ENCODE measurements at regions not wholly inside any gene's neighbourhood (a gene's known extent, or its start where the extent isn't known, plus 50 kb on each side); places are given as distances from the start of the nearest gene placed in this dataset.
"Not testable (repeated sequence)": the region's sequence is repeated elsewhere in the genome, so short reads cannot be mapped to it uniquely, and the experiment has no call there.

DNA sequence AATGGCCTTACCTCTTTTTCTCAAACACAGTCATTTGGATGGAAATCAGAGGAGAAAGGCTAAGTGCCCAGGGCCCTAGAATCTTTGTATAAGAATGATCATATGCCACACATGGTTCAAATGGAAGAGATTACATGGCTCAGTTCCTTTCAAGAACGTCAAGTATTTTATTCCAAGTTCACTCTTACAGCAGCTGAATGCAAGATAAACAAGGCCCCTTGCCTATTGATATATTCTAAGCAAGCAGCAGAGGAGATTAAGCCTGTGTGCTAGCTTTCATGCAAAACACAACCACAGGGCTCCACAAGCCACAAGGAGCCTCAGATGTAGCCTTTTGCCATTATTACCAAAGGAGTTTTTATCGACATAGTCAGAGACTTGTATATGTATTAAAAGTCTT, 55.3 kb upstream of the SLCO6A1 start:
- no peak for DNase-seq

DNA sequence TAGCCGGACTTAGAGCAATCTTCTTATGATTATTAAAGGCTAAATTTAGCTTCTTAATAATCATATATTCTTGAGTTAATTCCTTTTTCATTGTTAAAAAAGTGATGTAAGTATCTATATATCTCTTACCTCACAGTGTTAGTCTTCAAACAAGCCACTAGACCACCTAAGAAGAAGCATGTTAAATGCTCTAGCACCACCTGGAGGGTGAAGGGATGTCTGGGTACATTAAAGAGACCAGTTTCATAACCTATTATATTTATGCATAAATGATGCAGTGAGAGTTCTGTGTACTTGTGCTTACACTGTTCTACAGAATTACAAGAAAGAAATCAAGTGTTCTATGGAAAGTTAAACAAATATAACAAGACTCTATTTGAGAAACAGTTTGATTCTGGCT, 55.9 kb upstream of the SLCO6A1 start:
- no peak for DNase-seq

DNA sequence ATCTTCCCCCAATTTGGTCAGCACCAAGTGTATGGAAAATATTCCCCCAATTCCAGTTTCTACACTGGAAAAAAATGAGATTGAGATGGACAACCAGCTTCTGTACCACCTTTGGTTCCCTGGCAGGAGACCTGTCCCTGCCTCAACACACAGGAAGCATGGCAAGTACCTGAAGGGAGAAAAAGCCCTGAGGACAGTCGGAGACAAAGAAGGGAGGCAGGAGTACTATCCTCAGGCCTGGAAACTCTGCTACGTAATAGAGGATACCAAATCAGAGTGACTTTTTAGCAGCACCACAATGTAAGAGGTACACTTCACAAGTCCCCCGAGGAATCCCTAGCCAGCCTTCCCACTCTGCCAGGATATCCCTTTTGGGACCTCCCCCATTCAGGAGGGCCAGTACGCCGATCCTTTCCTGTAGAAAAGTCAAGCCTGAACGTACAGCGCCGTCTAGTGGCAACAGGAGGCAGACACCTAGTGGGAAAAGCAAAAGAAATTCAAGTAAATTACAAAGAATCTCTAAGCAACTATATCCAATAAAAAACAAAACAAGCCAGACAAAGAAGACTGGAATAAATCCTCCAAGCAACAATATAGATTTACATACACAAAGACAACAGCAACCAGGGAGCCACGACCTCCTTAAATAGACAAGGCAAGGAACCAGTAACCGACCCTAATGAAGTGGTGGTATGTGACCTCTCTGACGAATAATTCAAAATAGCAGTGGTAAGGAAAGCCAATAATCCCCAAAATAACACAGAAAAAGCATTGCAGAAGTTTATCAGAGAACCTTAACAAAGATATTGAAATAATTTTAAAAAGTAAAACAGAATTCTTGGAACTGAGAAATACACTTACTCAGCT, 63.3 kb upstream of the SLCO6A1 start:
- peak in 1 of 5 experiments; percentile 10 for DNase-seq

DNA sequence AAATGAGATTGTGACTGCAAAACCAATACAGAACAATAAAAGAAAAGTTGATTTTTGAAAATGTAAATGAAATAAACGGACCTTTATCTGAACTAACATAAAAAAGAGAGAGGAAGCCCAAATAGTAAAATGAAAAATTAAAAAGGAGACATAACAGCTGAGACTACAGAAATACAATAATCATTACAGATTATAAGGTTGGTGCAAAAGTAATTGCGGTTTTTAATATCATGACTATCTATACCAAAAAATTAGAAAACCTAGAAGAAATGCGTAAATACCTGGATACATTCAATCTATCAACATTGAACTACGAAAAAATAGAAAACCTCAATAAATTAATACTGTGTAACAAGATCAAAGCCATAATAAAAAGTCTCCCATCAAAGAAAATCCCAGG, 71.9 kb upstream of the SLCO6A1 start:
- DNase-seq: no peak

DNA sequence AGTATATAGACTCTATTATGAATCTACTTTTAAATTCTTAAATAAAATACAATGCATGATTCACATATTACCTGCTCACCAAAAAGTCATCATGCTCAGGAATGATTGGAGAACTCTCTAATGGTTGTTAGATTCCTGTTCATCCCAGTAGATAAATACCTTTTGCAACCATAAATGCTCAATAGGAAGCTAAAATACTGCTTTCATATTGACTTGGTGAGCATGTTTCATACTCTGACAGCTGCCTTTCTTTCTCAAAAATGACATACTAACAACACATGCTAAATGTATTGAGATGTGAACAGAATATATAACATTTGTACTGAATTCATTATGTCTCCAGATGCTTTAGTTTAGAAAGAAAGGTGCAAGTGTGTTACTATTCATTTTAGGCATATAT, 79.6 kb upstream of the SLCO6A1 start:
- DNase-seq: no peak

DNA sequence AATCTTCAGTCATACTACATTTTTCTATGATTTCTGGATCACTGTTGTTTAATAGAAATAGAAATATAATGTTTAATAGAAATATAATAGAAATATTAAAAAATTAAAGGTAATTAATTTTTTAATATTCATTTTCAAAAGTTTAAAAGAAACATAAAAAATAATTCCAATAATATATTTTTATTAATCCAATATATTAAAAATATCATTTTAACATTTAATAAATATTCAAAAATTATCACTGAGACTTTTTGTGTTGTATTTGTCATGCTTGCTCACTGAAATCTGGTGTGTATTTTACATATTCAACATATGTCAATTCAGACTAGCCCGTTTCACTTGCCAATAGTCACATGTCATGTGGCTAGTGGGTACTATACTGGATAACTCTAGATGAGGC, 80.6 kb upstream of the SLCO6A1 start:
- no peak for DNase-seq

DNA sequence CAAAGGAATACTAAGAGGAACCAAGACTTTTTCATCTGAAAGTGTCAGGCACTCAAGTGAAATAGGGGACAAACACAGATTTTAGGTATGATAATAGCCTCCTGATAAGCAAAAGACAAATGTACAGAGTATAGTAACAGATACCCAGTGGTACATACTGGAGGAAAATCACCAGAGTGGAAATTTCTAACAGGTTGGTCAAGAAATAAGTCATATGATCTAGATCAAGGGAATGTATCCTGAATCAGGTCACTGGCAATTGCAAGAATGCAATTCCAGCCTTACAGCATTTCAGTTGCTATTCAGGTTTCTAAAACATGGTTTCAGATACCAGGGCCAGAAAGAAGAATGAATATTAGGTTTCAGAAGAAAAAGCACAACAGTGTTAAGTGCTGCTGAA, 82.2 kb upstream of the SLCO6A1 start:
- no peak for DNase-seq

DNA sequence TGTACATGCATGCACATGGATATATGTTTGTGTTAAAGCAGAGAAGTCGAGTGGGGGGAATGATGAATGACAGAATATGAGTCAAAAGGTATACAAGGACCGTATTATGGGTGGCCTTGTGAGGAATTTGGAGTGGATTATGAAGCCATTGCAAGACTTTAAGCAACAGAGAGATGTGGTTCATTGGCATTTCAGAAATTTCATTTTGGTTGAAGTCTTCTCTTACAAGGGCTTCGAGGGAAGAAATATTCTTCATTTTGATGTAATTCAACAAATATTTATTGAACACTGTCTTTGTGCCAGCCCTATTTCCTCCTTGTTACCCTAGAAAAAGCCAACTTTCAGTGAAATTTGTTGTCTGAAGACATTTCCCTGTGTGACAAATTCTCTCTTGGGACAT, 83.9 kb upstream of the SLCO6A1 start:
- no peak for DNase-seq

DNA sequence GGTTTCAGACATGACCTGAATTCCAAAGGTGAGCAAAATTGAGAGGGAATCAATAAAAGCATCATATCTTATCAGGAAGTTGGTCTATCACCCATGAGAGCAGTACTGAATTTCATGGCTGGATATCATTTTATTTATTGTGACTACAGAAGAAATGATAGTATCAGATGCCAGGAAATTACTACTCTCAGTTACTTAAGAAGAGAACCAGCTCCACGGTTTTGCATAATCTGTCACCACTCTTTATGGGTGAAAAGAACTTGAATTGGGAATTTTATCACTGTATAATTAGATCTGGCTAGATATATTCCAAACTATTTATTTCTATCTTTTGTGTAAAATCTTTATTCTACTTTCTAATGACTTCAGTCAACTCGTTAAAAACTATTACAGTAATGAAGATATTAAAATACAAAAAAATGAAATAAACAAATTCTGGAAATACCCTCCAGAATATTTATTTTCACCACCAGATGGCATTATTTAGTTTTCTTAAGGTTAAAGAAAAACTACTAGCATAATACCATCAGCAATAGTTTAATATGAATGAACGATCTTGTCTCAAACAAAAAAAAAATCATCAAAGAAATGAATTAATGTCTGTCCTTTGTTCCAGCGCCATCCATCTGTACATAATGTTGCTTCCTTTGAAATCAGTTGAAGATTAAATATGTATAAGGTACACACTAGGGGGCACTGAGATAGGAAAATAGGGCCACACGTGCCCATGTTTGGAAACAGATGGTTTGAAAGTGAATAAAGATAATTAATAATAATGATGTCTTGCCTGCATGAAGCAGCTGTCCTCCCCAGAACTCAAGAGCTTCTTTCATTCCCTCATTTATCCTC, 84.7 kb upstream of the SLCO6A1 start:
- DNase-seq: no peak

DNA sequence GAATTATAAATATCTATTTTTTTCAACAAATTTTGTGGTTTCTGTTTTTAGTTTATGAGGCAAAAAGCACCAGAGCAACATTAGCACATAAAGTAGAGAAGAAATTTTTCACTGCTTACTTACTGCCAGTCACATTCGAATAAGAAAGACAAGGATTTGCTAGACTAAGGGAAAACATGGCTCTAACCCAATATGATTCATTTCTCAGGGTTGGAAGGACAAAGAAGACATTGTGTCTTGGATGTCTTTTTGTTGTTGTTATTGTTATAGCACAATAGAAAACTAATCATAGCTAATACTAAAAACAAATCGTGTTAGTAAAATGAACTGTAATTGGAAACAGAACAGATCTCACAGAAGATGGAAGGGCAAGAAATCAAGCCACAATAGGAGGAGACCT, 90.9 kb upstream of the SLCO6A1 start:
- no peak for DNase-seq

DNA sequence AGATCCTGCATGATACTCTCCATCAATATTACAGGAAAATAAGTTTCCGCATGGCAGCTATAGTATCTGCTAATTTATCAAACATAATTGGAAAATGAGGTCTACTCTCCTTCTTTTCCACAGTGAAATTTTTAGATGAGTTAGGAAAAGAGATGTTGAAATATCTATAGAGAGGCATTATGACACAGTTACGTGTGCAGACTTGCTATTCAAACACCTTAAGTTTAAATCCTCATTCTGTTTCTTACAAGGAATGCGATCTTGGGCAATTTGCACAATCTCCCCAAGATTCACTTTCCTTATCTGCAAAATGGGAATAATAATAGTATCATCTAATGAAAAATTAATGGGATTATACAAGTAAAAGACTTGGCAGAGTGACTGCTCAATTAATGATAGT, 91.7 kb upstream of the SLCO6A1 start:
- no peak for DNase-seq

DNA sequence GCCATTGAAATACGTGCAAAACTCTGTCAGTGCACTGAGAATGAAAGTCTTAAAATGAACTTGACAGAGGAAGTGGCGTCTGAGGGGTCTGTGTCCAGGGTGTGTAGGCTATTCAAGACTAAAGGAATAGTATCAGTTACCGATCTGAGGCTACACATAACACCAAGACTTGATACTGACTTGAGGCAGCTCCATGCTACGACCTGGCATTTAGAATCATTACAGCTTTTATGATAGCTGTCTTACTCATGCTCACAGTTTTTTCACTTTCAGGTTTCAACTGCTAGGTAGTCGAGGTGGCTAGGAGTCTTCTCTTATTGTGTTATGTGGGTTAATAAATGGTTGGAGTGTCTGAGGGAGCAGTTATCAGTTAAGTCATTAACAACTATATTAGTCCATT, 92.8 kb upstream of the SLCO6A1 start:
- peak in 1 of 5 experiments; percentile 29 for DNase-seq

DNA sequence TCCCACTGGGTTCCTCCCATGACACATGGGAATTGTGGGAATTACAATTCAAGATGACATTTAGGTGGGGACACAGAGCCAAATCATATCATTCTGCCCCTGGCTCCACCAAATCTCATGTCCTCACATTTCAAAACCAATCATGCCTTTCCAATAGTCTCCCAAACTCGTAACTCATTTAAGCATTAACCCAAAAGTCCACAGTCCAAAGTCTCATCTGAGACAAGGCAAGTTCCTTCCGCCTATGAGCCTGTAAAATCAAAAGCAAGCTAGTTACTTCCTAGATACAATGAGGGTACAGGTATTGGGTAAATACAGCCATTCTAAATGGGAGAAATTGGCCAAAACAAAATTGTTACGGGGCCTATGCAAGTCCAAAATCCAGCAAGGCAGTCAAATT, 93.8 kb upstream of the SLCO6A1 start:
- not testable (repeated sequence) for DNase-seq

DNA sequence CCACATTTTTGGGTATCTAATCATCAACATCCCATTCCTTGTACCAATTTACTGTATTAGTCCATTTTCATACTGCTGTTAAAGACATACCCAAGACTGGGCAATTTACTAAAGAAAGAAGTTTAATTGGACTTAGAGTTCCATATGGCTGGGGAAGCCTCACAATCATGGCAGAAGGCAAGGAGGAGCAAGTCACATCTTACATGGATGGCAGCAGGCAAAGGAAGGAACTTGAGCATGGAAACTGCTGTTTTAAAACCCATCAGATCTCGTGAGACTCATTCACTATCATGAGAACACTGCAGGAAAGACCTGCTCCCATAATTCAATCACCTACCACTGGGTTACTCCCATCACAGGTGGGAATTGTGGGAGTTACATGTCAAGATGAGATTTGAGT, 95.4 kb upstream of the SLCO6A1 start:
- no peak for DNase-seq

DNA sequence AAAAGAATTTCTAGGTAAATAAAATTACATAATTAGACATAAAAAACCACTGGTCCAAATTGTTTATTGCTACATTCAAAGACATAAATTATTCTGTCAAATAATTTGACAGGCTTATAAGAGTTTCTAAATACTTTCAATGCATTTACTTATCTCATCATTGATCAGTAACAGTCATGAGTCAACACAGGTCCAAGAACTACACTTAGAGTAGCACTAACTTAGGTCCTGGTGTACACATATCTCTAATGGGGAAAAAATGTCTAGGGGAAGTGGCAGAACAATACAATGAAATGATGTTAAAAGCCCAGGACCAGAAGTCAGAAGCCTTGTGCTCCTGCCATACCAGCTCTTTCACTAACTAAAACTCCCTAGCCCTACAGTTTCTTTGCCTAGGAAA, 96.5 kb upstream of the SLCO6A1 start:
- peak in 1 of 5 experiments; percentile 3 for DNase-seq

DNA sequence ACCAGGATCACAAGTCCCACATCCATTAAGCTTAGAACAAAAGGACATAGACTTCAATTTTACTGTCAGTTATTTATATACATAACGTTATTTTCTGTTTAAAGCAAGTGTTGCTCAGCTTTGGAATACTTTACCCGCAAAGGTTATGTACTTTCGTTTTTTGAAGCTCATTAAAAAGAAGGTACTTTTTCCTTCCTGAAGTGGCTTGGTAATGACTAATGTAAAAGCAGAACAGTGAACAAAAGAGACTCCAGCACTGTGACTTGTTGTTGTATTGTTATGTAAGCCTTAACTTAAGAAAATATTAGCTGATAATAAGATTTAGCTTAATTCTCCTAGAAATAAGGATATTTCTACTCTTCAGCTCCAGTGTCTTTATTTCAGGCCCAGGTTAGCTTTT, 97.3 kb upstream of the SLCO6A1 start:
- DNase-seq: no peak

DNA sequence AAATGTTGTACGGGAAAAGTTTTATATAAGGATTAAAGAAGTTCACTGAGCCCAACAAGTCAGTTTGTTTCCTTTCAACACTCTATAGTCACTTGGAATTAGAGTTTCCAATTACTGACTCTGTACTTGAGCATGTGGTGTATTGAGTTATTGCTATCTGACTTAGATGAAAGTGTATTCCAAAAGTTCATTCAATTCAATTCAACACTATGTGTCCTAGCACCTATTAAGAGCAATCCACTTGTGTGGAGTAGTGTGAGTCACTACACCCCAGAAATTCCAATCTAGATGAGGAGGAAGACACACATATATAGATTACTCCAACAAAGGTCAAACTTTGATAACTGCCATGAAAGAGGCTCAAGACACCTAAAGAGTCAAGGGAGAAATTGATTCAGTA, 98.2 kb upstream of the SLCO6A1 start:
- no peak for DNase-seq

DNA sequence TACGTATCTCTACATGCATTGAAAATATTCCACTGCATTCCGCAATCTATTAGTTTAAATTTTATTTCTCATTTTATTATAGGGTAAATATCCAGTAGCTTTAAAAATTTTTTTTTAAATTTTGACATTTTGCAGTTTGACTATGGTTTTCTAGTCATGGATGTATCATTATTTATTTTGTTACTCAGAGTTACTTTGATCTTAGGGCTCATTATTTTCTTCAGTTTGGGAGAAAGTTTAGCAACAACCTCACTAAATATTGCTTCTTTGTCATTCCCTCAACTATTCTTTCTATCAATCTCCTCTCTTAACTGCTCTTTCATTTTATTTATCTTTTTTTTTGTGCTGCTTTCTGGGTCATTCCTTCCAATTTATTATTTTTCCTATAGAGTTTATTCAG, 100.5 kb upstream of the SLCO6A1 start:
- DNase-seq: no peak

DNA sequence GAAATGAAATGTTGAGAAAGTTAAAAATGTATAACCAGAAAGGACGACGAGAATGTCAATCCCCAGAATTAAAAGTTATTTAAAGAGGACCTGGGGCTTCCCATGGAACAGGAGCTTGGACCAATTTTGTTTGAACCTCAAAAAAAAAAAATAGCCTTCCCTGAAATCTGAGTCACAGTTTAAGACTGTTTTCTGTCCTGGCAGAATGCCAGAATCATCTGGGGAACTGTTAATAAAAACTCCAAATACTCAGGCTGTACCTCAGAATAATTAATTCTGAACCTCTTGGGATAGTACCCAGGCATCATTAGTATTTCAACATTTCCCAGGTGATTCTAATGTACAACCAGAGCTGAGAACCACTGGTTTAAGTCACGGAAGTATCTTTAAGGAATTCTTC, 102.2 kb upstream of the SLCO6A1 start:
- DNase-seq: no peak

DNA sequence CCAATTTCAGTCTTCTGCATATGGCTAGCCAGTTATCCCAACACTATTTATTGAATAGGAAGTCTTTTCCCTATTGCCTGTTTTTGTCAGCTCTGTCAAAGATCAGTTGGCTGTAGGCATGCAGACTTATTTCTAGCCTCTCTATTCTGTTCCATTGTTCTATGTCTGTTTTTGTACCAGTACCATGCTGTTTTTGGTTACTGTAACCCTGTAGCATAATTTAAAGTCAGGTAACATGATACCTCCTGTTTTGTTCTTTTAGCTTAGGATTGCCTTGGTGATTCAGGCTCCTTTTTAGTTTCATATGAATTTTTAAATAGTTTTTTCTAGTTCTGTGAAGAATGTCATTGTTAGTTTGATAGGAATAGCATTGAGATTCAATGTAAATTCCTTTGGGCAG, 104.9 kb upstream of the SLCO6A1 start:
- DNase-seq: no peak

DNA sequence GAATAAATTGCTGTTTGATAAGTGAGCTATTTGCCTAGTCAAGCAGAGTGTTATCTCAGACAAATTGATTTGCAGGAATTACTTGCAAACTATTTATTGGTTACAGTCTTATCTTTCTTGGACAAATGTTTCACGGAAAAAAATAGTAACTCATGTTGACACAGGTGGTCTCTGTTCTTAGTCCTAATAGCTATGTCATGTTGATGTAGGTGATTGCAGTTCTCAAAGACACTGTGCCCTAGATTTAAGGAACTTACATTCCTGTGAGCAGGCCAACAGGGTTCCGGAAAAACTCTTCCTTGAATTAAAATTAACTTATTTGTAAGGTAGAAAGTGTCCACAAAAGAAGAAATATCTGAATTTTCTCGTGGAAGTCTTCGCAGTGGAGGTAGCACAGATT, 109.6 kb upstream of the SLCO6A1 start:
- no peak for DNase-seq

DNA sequence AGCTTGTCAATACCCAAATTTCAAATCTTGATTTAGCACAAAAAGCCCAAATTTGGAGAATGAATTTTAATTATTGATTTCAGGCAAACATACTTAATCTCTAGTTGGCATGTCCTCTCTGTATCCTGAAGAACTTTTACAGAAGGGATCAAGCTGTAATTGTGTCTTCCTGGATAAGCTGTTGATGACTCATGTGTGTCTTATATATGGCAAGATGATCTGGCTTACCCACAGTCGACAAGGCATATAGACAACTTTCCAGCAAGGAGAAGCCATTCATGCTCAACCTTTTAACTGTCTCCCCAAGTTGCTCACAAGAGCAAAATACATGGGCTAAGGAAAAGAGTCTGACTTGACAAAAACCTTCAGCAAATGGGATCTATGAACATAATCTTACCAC, 112.5 kb upstream of the SLCO6A1 start:
- no peak for DNase-seq

DNA sequence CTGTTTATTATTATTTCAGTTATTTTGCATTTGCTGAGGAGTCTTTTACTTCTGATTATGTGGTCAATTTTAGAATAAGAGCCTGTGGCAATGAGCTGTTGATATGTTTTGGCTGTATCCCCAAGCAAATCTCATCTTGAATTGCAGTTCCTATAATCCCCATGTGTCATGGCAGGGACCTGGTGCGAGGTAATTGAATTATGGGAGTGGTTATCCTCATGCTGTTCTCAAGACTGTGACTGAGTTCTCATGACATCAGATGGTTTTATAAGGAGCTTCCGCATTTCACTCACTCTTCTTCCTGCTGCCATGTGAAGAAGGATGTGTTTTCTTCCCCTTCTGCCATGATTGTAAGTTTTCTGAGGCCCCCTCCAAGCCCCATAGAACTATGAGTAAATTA, 114.9 kb upstream of the SLCO6A1 start:
- DNase-seq: no peak
